Breast epithelium (tissue), 3 donors: ENCODE measurements at regions not wholly inside any gene's neighbourhood (a gene's known extent, or its start where the extent isn't known, plus 50 kb on each side); places are given as distances from the start of the nearest gene placed in this dataset.

Experiments used
- CTCF ChIP-seq, 3 donors: fragments of 450-650 bp; IDR thresholded peaks; one replicate each; pipeline ENCODE4 v1.5.1; 2016 to 2017; ENCODE audit warnings: antibody characterized with exemption in 3 of 3, mild to moderate bottlenecking in 3 of 3, moderate library complexity in 3 of 3
- POLR2A ChIP-seq: fragments of 450-650 bp; IDR thresholded peaks from one replicate; pipeline ENCODE4 v1.6.1; 2016; ENCODE audit warnings: antibody characterized with exemption, mild to moderate bottlenecking, moderate library complexity
- POLR2AphosphoS5 ChIP-seq, 3 donors: sonication (generic); formaldehyde crosslinking; IDR thresholded peaks; one replicate each; pipeline ENCODE4 v1.6.1; 2017; ENCODE audit warnings: antibody characterized with exemption in 3 of 3

- TF ChIP-seq POLR2A = no peak
- no peak for TF ChIP-seq CTCF (IDR thresholded peaks at IDR 0.05)
- TF ChIP-seq POLR2AphosphoS5 (IDR thresholded peaks at IDR 0.05) = no peak
These were observed 267.4 kb upstream of the THBS1 start for GRCh38 chr15:39313467-39313866.
